Uterus (tissue), 3 donors: ENCODE measurements at regions not wholly inside any gene's neighbourhood (a gene's known extent, or its start where the extent isn't known, plus 50 kb on each side); places are given as distances from the start of the nearest gene placed in this dataset.

Experiments
- DNase-seq, 2 donors: peaks; one replicate each; pipeline ENCODE4 v3.0.0-alpha.2; 2019 to 2020
- H3K27ac ChIP-seq, 2 donors: fragments of 200-600 bp; sonication (generic); 1 replicate in 1 of 2; 2 replicates in 1 of 2; pipeline ENCODE4 v1.5.1; 2016 to 2018
- H3K27me3 ChIP-seq, 2 donors: fragments of 200-600 bp; sonication (generic); one replicate each; pipeline ENCODE4 v1.5.1; 2018 to 2019; ENCODE audit warnings: control low read depth in 1 of 2
- H3K36me3 ChIP-seq, 2 donors: fragments of 200-600 bp; sonication (generic); one replicate each; pipeline ENCODE4 v1.5.1; 2019; ENCODE audit warnings: control low read depth in 1 of 2
- H3K4me1 ChIP-seq, 2 donors: fragments of 200-600 bp; sonication (generic); one replicate each; pipeline ENCODE4 v1.5.1; 2018 to 2019; ENCODE audit warnings: control low read depth in 1 of 2
- H3K4me3 ChIP-seq, 2 donors: fragments of 200-600 bp; sonication (generic); 1 replicate in 1 of 2; 2 replicates in 1 of 2; pipeline ENCODE4 v1.5.1; 2018 to 2019; ENCODE audit warnings: mild to moderate bottlenecking in 1 of 2
- H3K9me3 ChIP-seq, 2 donors: fragments of 200-600 bp; sonication (generic); one replicate each; pipeline ENCODE4 v1.5.1; 2019; ENCODE audit warnings: control low read depth in 1 of 2
- CTCF ChIP-seq, 4 experiments: fragments of 200-600 bp in 2 of 4; fragments of 450-650 bp in 2 of 4; sonication (generic) in 2 of 4; IDR thresholded peaks; one replicate each; pipeline ENCODE4 v1.5.1; 2016 to 2019; ENCODE audit warnings: antibody characterized with exemption in 4 of 4, mild to moderate bottlenecking in 2 of 4, moderate library complexity in 1 of 4
- POLR2A ChIP-seq, 2 donors: fragments of 450-650 bp; IDR thresholded peaks; one replicate each; pipeline ENCODE4 v1.6.1; 2016; ENCODE audit warnings: antibody characterized with exemption in 2 of 2, mild to moderate bottlenecking in 1 of 2, moderate library complexity in 1 of 2
- intact Hi-C: fragments of 100-400 bp; cut with DNase I; formaldehyde crosslinking; loops from one replicate; pipeline ENCODE4 v1.15.1; 2023; ENCODE audit warnings: low total_unique reads
- donor health status: DM: yes; HTN: yes; CAD: no.

GRCh38 chr9:80292231-80292630 is 720.5 kb downstream of the TLE4 start:
- intact Hi-C loops = no loop called here

GRCh38 chr9:80285326-80285725 is 713.6 kb downstream of the TLE4 start:
- Histone ChIP-seq H3K36me3 (no peaks in the 10 kb centered on the region), H3K4me3 (no peak overlapping the region), H3K9me3 (no peaks in the 10 kb centered on the region), H3K4me1 (no peaks in the 10 kb centered on the region), H3K27ac (no peak overlapping the region), H3K27me3 (no peaks in the 10 kb centered on the region)
- TF ChIP-seq POLR2A (IDR thresholded peaks at IDR 0.05) = no peak
- TF ChIP-seq CTCF (IDR thresholded peaks at IDR 0.05) = no peak
- intact Hi-C loops = no loop called here
- no peak for DNase-seq

More at GRCh38 chr9:80292231-80292630, 720.5 kb downstream of the TLE4 start:
- TF ChIP-seq POLR2A (IDR thresholded peaks at IDR 0.05) (no peak), CTCF (IDR thresholded peaks at IDR 0.05) (no peak)
- Histone ChIP-seq H3K27ac (no peak overlapping the region), H3K4me1 (no peaks in the 10 kb centered on the region), H3K27me3 (no peaks in the 10 kb centered on the region), H3K4me3 (no peak overlapping the region), H3K9me3 (no peaks in the 10 kb centered on the region), H3K36me3 (no peaks in the 10 kb centered on the region)
- no peak for DNase-seq

GRCh38 chr9:80282766-80283165 is 711.0 kb downstream of the TLE4 start:
- TF ChIP-seq POLR2A (IDR thresholded peaks at IDR 0.05) (no peak), CTCF (IDR thresholded peaks at IDR 0.05) (no peak)
- intact Hi-C loops = no loop called here
- Histone ChIP-seq H3K36me3 (no peaks in the 10 kb centered on the region), H3K27ac (no peak overlapping the region), H3K27me3 (no peaks in the 10 kb centered on the region), H3K4me1 (no peaks in the 10 kb centered on the region), H3K4me3 (no peak overlapping the region), H3K9me3 (no peaks in the 10 kb centered on the region)
- no peak for DNase-seq

- Histone ChIP-seq H3K9me3 (peaks cover 0 to 2% of the 10 kb centered on the region in 2 donors), H3K36me3 (no peaks in the 10 kb centered on the region), H3K27me3 (no peaks in the 10 kb centered on the region), H3K4me1 (no peaks in the 10 kb centered on the region), H3K27ac (no peak overlapping the region), H3K4me3 (no peak overlapping the region)
- DNase-seq = no peak
- TF ChIP-seq POLR2A (IDR thresholded peaks at IDR 0.05) = no peak
- no peak for TF ChIP-seq CTCF (IDR thresholded peaks at IDR 0.05)
- intact Hi-C loops = no loop called here
These were observed 687.3 kb downstream of the TLE4 start for GRCh38 chr9:80259079-80259478.

GRCh38 chr9:80251778-80252177 is 680.0 kb downstream of the TLE4 start:
- Histone ChIP-seq H3K4me1 (no peaks in the 10 kb centered on the region), H3K9me3 (no peaks in the 10 kb centered on the region), H3K36me3 (no peaks in the 10 kb centered on the region), H3K27ac (no peak overlapping the region), H3K27me3 (no peaks in the 10 kb centered on the region), H3K4me3 (no peak overlapping the region)
- DNase-seq = no peak
- TF ChIP-seq POLR2A (IDR thresholded peaks at IDR 0.05) (no peak), CTCF (IDR thresholded peaks at IDR 0.05) (no peak)
- intact Hi-C loops = no loop called here
